Uterus (tissue), 2 donors: ENCODE measurements at regions not wholly inside any gene's neighbourhood (a gene's known extent, or its start where the extent isn't known, plus 50 kb on each side); places are given as distances from the start of the nearest gene placed in this dataset.

Source experiments
- CTCF ChIP-seq, 4 experiments: fragments of 200-600 bp in 2 of 4; fragments of 450-650 bp in 2 of 4; sonication (generic) in 2 of 4; IDR thresholded peaks; one replicate each; pipeline ENCODE4 v1.5.1; 2016 to 2019; ENCODE audit warnings: antibody characterized with exemption in 4 of 4, mild to moderate bottlenecking in 2 of 4, moderate library complexity in 1 of 4
- POLR2A ChIP-seq, 2 donors: fragments of 450-650 bp; IDR thresholded peaks; one replicate each; pipeline ENCODE4 v1.6.1; 2016; ENCODE audit warnings: antibody characterized with exemption in 2 of 2, mild to moderate bottlenecking in 1 of 2, moderate library complexity in 1 of 2

- TF ChIP-seq CTCF (IDR thresholded peaks at IDR 0.05), result no peak
- TF ChIP-seq POLR2A (IDR thresholded peaks at IDR 0.05), result no peak
Observed at GRCh38 chr4:60847614-60848013, 352.5 kb upstream of the ADGRL3 start.
